Inflammatory macrophage treated with lipopolysaccharide for 1 hour (primary cell): ENCODE measurements at regions not wholly inside any gene's neighbourhood (a gene's known extent, or its start where the extent isn't known, plus 50 kb on each side); places are given as distances from the start of the nearest gene placed in this dataset.

ENCODE experiments used
- DNase-seq, 2 donors: peaks; one replicate each; pipeline ENCODE4 v3.0.0-alpha.2; 2020 to 2022

DNA sequence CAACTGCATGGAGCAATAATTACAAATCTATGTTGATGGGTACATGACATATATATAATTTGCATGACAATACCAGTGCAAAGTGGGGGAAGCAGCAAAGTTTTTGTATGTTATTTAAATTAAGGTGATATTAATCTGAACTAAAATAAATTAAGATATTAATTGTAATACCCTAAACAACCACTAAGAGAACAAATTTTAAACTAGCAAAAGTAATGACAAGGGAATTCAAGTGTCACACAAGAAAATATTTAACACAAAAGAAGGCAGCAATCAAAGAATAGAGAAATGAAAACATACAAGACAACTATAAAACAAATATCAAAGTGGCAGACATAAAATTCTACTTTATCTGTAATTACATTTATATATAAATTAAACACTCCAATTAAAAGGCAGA lies 2003.4 kb downstream of the MAT2B start:
- DNase-seq: no peak

DNA sequence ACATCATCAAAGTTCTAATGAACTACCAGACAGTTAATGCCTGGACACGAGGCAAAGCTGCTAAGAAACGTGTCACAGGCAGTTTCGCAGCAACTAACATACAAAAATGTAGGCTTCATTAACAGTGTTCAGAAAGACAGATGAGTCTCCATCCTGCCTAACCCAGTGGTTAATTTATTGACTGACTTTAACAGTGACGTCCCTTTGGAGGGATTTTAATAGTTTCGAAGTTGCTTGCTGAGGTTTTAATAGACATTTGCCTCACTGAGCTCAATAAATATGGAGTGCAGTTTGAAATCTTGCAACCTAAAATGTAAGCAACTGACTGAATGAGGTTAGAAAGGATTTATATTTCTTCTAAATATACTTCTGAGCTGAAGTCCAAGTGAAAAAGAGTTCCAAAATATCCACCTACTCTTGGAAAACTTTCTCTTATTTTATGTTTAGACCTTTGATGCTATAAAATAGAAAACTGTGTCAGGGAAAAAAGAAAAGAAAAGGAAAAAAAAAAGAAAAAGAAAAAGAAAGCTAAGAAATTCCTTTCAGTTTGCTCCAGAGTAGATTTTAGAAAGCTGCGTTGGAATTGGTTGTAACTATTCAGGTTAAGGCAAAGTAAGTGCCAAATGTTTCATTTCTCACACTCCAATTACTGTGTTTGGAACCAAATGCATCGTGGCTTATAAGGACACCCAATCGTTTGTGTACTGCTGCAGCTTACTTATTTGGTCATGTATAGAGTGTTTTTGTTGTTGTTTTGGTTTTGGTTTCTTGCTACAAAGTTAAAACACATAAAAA lies 2016.6 kb downstream of the MAT2B start:
- DNase-seq: no peak

DNA sequence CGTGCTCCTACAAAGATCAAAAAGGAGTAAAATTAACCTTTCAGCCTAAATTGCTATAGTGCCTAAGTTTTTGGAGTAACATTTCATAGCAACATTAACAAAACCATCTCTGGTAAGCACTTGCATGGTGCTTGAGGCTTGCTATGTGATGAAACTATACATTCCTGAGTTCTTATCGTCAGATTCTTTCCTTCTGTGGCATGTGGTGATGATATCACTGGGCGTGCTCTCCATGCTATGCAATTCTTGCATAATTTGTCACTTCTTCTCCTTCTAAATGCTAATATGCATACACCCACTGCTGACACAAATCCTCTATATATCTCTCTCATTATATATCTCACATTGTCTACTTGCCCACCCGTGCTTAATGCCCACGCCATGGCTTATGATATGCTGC lies 2019.9 kb downstream of the MAT2B start:
- DNase-seq: peak; percentile 31 to 62

DNA sequence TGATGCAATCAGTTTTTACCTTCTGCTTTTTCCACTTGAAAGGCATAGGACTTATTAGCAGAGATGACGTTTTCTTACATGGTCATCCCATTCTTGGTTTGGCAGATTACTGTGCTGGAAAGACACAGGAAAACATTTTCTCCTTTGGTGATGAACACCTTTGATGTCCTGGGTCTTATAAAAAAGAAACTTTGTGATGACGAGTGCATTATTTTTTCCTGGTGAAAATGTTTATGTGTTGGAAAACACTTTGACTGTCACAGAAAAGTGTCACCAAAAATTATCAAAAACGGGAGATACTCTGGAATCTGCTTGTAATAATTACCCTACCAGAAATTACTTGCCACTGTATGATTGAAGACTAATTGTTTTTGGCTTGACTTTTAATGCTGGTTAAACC lies 2020.9 kb downstream of the MAT2B start:
- no peak for DNase-seq

DNA sequence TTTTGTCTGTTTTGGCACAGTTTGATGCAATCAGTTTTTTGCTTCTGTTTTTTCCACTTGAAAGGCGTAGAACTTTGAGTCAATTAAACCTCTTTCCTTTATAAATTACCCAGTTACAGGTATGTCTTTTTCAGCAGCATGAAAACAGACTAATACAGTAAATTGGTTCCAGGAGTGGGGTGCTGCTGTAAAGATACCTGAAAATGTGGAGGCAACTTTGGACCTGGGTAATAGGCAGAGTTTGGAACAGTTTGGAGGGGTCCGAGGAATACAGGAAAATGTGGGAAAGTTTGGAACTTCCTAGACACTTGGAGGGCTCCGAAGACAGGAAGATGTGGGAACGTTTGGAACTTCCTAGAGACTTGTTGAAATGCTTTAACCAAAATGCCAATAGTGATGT lies 2022.2 kb downstream of the MAT2B start:
- no peak for DNase-seq

DNA sequence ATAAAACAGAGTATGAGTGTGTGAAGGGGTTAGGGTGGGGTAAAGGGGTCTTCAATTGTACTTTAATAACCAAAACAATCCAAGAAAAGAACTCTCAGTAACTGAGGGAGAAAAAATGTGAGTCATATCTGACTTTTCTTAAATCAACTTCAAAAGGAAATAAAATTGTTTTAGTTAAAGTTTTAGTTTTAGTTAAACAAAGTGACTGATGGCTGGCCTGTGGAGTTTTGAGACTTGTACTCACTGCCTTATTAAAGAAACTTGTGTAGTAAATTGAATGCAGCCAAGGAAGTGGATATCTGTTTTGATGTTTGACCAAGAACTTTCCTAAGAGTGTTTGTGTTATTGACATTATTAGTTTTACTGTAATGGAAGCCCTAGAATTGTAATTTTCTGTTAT lies 2032.6 kb downstream of the MAT2B start:
- DNase-seq: no peak

DNA sequence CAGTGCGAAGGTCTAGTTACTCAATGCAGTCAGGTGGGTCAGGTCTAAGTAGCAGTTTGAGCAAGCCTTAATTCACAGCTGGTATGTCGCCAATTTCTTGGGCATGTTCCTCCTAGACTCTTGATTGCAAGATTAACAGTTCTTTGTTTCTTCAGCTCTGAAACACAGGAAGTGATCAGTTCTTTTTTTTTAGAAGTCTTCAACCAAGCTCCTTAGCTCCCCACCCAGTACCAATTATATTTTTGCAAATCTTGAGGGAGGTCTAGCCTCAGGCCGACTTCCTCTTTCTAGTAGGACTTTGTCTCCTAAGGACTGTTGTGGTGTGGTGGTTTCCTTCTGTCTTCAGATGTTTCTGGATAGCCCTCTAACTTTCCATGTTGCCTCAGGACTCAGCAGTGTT lies 2054.2 kb downstream of the MAT2B start:
- no peak for DNase-seq

DNA sequence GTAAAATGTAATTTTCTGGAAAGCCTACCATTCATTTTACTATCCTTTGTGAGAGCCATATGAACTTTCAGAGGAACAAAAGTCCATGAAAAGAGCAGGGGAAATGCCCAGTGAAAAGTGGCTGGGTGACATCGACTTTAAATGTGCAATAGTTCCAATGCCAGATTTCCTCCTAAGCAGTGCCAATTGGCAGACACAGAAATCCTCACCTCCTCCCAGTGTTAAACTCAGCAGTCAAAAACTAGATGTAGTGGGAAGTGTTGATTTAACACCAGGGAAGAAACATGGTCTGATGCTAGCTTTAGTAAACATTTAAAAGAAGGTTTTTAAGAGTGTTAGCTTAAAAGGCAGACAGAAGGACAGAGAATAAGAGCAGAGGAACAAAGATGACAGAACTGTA lies 2055.2 kb downstream of the MAT2B start:
- no peak for DNase-seq

DNA sequence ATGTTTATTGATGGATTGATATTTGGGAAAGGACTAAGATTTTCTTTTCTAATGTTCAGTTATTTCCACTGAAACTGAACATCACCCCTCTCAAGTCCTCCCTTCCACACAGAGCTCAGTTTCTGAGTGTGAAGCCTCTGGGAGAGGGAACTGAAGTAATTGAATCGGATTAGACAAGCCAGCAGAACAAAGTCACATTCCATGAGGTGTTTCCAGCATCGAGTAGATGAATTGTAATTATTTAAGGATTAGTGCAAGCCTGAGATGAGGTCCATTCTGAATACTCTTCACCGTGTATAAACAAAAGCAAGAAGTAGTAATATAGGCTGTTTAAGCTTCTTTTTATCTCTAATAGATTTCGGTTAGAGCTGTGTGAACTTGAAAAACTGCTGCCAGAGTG lies 2060.5 kb downstream of the MAT2B start:
- DNase-seq: no peak

DNA sequence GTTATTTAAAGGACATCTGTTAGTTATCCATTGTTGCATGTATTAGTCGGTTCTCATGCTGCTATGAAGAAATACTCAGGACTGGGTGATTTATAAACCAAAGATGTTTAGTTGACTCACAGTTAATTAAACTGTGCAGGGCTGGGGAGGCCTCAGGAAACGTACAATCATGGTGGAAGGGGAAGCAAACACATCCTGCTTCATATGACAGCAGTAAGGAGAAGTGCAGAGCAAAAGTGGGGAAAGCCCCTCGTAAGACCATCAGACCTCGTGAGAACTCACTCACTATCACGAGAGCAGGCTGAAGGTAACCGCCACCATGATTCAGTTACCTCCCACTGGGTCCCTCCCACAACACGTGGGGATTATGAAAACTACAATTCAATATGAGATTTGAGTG lies 2064.1 kb downstream of the MAT2B start:
- DNase-seq: no peak

DNA sequence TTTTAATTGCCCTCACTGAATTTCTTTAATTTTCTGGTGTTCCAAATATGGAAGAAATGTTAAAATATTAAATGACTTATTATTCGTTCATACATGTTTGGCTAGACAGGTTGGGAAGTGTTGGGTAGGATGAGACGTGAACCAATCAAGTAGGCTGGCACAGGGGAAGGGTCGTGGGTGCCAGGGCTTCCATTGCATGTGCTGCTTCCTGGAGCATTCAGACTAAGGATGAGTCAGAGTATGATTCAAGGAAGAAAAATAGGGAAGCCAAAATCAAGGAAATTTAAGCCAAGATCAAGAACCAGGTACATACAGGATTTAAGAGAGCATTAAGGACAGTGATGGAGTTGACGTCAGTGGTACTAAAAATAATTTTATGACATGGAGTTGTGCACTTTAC lies 2068.0 kb downstream of the MAT2B start:
- DNase-seq: no peak

DNA sequence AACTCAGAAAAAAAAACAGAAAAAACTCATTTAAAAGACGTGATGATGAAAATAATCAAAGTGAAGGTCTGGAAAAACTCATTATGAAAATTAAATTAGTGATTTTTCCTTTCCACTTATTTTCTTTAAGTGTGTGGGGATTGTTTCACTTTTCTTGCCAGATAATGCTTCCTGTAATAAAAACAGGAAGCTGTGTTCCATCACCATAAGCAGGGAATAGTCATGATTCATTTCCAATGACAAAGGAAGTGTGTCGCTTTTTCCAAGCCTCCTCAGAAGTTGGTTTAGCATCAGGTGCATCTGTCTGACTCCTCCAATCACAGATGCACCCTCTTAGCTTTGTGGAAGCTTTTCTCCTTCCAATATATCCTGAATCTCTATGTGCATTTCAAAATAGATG lies 2068.7 kb downstream of the MAT2B start:
- DNase-seq: peak; percentile 11 to 20

DNA sequence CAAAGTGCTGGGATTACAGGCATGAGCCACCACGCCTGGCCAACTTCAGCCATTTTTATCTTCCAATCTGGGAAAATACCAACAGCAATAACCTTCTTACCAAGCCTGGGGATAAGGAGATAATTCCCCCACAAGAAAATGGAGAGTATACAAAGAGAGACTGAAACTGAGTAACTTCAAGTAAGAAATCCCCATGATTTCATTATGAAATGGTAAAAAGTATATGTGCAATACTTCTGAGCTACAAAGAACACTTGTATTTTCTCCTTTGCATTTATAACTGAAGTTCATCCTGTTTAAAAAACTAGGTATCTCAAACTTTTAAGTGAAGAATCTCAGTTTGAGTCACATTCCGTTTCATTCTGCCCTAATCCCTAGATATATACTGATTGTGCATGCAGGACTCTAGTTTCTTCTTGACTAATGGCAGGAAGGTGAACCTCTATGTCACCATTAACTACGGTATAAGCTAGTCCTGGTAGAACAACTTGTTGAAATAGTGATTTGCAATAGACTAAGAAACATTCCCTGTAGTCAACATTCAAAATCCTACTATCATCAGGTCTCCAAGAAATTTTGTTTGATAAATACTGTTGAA lies 2071.4 kb downstream of the MAT2B start:
- DNase-seq: no peak

DNA sequence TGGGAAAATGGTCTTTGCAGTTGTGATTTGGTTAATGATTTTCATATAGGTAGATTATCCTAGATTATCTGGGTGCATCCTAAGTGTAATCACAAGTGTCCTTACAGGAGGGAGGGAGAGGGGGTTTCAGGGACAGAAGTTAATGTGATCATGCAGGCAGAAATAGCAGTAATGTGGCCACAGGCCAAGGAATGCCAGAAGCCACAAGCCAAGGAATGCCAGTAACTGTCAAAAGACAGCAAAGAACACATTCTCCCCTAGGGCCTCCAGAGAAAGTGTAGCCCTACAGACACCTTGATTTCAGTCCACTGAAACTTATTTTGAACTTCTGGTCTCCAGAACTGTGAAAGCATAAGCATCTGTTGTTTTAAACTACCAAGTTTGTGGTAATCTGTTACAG lies 2074.5 kb downstream of the MAT2B start:
- no peak for DNase-seq

DNA sequence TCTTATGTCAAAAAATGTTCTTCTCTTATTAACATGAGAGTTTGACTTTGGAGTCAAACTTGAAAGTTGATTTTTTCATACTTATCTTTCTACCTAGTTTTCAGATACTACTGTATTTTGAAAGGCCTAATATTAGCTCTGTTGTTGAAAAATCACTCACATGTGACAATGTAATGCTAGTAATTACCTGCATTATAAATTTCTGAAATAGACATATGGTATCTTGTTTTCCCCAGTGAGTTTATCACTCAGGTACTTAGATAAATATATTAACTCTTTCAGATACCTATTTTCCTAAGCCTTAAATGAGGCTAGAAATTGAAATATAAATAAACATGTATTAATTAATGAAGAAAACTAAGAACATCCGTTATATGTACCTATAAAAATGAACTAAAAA lies 2089.3 kb downstream of the MAT2B start:
- DNase-seq: no peak

DNA sequence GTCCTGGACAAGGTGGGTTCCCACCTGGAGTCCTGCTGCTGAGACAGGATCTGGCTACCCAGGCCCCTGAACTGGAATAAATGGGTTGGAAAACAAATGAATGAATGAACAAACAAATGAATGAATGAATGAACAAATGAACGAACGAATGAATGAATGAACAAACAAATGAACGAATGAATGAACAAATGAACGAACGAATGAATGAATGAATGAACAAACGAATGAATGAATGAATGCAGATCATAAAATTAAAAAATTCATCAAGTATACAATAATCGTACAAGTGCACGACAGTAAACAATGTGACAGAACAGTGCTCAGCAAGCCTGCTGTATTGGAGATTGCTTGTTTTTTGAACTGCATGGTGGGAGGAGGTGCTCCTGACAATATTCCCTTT lies 2097.1 kb downstream of the MAT2B start:
- DNase-seq: no peak

DNA sequence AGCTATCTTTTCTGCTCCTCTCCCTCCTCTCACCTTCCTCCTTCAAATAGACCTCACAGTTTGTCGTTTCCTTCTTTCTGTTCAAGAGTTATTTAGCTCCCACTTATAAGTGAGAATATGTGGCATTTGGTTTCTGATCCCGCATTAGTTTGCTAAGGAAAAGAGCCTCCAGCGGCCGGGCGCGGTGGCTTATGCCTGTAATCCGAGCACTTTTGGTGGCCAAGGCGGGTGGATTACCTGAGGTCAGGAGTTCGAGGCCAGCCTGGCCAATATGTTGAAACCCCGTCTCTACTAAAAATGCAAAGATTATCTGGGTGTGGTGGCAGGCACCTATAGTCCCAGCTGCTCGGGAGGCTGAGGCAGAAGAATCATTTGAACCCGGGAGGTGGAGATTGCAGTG lies 2101.6 kb downstream of the MAT2B start:
- no peak for DNase-seq

DNA sequence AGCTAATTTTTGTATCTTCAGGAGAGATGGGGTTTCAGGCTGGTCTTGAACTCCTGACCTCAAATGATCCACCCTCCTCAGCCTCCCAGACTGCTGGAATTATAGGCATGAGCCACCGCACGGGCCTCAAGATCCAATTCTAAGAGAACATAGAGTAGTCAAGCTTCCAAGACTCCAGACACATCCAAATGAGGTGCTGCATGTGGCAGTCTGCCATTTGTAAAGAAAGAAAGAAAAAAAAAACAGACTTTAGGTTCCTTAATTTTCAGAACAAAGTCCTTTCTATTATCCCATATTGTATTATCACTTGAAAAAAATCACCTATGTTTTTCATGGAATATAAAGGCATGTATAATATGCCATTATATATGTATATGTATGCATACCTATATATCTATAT lies 2104.5 kb downstream of the MAT2B start:
- no peak for DNase-seq

DNA sequence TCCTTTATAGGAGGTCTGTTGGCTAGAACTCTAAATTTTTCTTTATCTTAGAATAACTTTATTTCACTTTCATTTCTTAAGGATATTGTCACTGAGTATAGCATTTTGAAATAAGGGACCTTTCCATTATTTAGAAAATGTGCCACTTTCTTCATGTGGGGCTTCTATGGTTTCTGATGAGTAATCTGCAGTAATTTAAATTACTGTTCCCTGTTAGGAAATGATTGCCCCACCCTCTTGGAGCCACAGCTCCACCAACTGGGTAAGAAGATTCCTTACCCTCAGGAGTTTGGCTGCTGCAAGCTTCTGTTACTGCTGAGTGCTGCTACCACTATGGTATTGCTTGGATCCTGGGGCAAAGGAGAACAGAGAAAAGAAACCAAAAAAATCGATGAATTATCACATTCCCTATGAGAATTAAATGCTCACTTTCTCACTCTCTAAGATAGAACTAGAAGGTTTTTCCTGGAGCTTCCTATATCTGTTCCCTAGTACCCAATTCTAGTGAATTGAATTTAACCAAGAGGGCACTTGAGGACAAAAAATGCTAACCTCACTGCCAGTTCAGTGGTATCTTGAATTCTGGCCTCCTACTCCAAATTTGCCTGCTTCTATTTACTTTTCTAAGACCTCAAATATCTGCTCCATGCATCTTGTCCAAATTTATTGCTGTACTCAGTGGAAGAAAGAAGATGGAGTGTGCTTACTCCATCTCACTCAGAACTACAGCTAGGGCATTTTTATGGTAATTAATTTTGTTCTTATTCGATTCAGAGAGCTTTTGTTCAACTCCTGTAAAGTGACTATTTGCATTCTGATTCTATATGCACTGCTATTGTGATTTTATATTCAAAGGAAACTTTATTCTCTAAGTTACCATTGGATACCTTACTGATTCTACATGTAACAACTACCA lies 2111.3 kb downstream of the MAT2B start:
- DNase-seq: peak; percentile 71 to 78

DNA sequence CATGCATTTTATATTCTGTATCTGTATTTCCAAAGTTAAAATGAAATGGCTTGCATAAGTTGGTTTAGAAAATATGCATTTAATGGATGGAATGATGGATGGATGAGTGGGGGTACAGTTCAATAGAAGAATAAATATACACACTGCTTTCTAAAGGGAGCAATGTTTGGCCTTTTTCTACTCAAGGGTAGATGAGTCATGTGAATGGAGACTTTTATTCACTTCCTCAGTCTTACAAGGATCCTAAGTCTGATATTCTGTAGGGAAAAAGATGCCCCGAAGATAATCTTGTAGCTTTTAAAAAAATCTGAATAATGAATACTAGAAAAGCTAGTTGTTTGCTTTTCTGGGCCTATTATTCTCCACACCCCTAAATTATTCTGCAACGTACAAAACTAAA lies 2112.1 kb downstream of the MAT2B start:
- DNase-seq: no peak

DNA sequence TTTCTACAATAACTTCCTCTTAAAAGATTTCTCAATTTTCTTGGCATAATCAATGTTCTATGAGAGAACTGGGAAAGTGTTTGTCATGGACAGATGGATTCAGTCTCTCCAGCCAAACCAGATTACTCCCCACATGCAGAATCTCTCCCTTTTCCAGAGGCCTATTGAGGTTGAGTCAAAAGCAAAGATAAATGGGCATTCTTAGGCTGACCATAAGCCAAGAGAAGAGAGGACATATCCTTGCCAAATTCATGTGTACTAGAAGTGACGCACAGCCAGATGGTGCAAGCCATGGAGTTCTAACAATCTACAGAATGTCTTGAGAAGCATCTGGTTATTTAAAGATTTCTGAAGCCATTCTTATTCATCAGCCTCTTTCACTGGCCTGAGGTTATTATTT lies 2115.0 kb downstream of the MAT2B start:
- no peak for DNase-seq

DNA sequence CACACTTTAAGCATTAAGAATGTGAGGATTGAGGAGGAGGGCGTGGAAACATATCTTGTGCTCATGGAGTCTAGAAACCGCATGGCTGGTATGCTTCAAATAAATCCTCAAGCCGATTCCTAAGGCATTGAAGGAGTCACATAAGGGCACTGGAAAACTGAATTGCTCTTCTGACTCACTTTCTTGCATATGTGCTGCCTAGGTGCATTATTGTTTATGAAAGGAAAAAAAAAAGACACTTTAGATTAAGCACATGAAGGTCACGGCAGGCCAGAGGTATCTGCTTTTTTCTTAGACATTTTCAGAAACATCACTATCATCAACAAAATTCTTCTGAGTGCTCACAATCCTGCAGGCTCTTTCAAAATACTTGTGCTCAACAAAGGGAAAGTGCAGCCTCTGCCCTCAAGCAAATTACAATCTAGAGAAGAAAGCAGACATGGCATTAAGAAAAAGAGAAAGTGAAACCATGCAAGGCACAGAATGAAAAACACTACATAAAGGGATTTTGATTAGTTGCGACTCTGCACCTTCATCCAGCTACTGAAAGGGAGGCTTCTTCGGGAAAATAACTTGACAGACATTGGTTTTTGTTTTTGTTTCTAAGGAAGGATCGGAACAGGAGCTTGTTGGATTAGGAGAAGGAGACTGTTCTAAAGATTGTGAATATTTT lies 2117.6 kb downstream of the MAT2B start:
- peak in 1 of 2 donors; percentile 8 for DNase-seq
